Fibroblast of villous mesenchyme (primary cell): ENCODE measurements at regions not wholly inside any gene's neighbourhood (a gene's known extent, or its start where the extent isn't known, plus 50 kb on each side); places are given as distances from the start of the nearest gene placed in this dataset.
"Not testable (repeated sequence)": the region's sequence is repeated elsewhere in the genome, so short reads cannot be mapped to it uniquely, and the experiment has no call there.

Source experiments
- DNase-seq: peaks from one replicate; pipeline ENCODE4 v3.0.0-alpha.2; 2010; ENCODE audit warnings: low read depth
- H3K4me3 ChIP-seq: 2 replicates; pipeline ENCODE4 v1.5.1; 2011; ENCODE audit warnings: low read depth, mild to moderate bottlenecking, low read length
- CTCF ChIP-seq: IDR thresholded peaks from 2 replicates; pipeline ENCODE4 v1.5.1; 2012; ENCODE audit warnings: low read depth, mild to moderate bottlenecking, low read length; ENCODE audit not compliant: insufficient read depth

GRCh38 chr6:95725344-95725743 lies 148.0 kb downstream of the MANEA start:
- no peak for TF ChIP-seq CTCF
- DNase-seq, result no peak
- H3K4me3 ChIP-seq, result no peak overlapping the region

- H3K4me3 ChIP-seq, result no peak overlapping the region
- TF ChIP-seq CTCF, result no peak
- DNase-seq, result no peak
Observed at GRCh38 chr6:95740157-95740556, 162.8 kb downstream of the MANEA start.

- DNase-seq, result no peak
- TF ChIP-seq CTCF, result no peak
- H3K4me3 ChIP-seq, result no peak overlapping the region
Observed at GRCh38 chr6:95741045-95741444, 163.7 kb downstream of the MANEA start.

GRCh38 chr6:95742767-95743289 lies 165.5 kb downstream of the MANEA start:
- TF ChIP-seq CTCF, result no peak
- no peak overlapping the region for H3K4me3 ChIP-seq
- no peak for DNase-seq

GRCh38 chr6:95743591-95743990 lies 166.3 kb downstream of the MANEA start:
- no peak for TF ChIP-seq CTCF

GRCh38 chr6:95758236-95759069 lies 181.1 kb downstream of the MANEA start:
- not testable (repeated sequence) for H3K4me3 ChIP-seq, DNase-seq

More at GRCh38 chr6:95743591-95743990, 166.3 kb downstream of the MANEA start:
- no peak overlapping the region for H3K4me3 ChIP-seq
- DNase-seq, result no peak

- DNase-seq, result no peak
- TF ChIP-seq CTCF, result no peak
- no peak overlapping the region for H3K4me3 ChIP-seq
Observed at GRCh38 chr6:95767897-95768463, 190.6 kb downstream of the MANEA start.
